CD4-positive, alpha-beta memory T cell (primary cell): ENCODE measurements at regions not wholly inside any gene's neighbourhood (a gene's known extent, or its start where the extent isn't known, plus 50 kb on each side); places are given as distances from the start of the nearest gene placed in this dataset.

Experiments
- CTCF ChIA-PET: fragments of 350-600 bp; sonication (Branson Sonifier 250); formaldehyde crosslinking; loops from one replicate; lab custom pipeline; 2021; ENCODE audit warnings: inconsistent platforms; ENCODE audit not compliant: partially characterized antibody; lab: Charles Lee
- POLR2A ChIA-PET: fragments of 350-600 bp; sonication (Branson Sonifier 250); formaldehyde crosslinking; loops from one replicate; lab custom pipeline; 2021; ENCODE audit not compliant: partially characterized antibody; lab: Charles Lee
- DNase-seq, 5 donors: peaks; one replicate each; pipeline versions ENCODE4 v3.0.0 to v3.0.0-alpha.2; 2020 to 2022; ENCODE audit warnings: mixed read lengths in 1 of 5
- H3K27ac ChIP-seq: one replicate; pipeline ENCODE4 v1.7.0; 2013; ENCODE audit warnings: low read depth, low read length
- H3K27me3 ChIP-seq: 2 replicates; pipeline ENCODE4 v1.7.0; 2013; ENCODE audit warnings: mild to moderate bottlenecking, low read length, moderate library complexity; ENCODE audit not compliant: insufficient read depth
- H3K36me3 ChIP-seq: 2 replicates; pipeline ENCODE4 v1.7.0; 2013; ENCODE audit warnings: mild to moderate bottlenecking, low read length, moderate library complexity; ENCODE audit not compliant: insufficient read depth
- H3K4me1 ChIP-seq: 2 replicates; pipeline ENCODE4 v1.7.0; 2013; ENCODE audit warnings: mild to moderate bottlenecking, low read length, moderate library complexity; ENCODE audit not compliant: insufficient read depth
- H3K4me3 ChIP-seq, 2 donors: one replicate each; pipeline ENCODE4 v1.7.0; 2013; ENCODE audit warnings: low read length in 2 of 2, mild to moderate bottlenecking in 1 of 2
- H3K9me3 ChIP-seq, 2 donors: one replicate each; pipeline ENCODE4 v1.7.0; 2013; ENCODE audit warnings: low read length in 2 of 2, control low read depth in 1 of 2; ENCODE audit not compliant: control insufficient read depth in 1 of 2
- H3K27ac Mint-ChIP-seq, 7 donors: one replicate each; pipeline ENCODE4 v1.8.0; 2020 to 2021; ENCODE audit warnings: mixed read lengths in 7 of 7, mild to moderate bottlenecking in 6 of 7, inconsistent platforms in 3 of 7, moderate library complexity in 3 of 7
- H3K27me3 Mint-ChIP-seq, 2 donors: one replicate each; pipeline ENCODE4 v1.8.0; 2020 to 2021; ENCODE audit warnings: mixed read lengths in 2 of 2
- H3K36me3 Mint-ChIP-seq, 2 donors: one replicate each; pipeline ENCODE4 v1.8.0; 2020 to 2021; ENCODE audit warnings: mixed read lengths in 2 of 2, inconsistent platforms in 1 of 2, mild to moderate bottlenecking in 1 of 2
- H3K4me1 Mint-ChIP-seq, 4 donors: one replicate each; pipeline ENCODE4 v1.8.0; 2020 to 2021; ENCODE audit warnings: mixed read lengths in 4 of 4, mild to moderate bottlenecking in 1 of 4
- H3K4me3 Mint-ChIP-seq, 8 donors: one replicate each; pipeline ENCODE4 v1.8.0; 2020 to 2021; ENCODE audit warnings: mixed read lengths in 8 of 8, mild to moderate bottlenecking in 7 of 8, moderate library complexity in 6 of 8, inconsistent platforms in 3 of 8
- H3K9me3 Mint-ChIP-seq, 8 donors: one replicate each; pipeline ENCODE4 v1.8.0; 2020 to 2021; ENCODE audit warnings: mixed read lengths in 8 of 8, mild to moderate bottlenecking in 5 of 8, inconsistent platforms in 3 of 8, moderate library complexity in 1 of 8
- intact Hi-C: fragments of 100-400 bp; cut with micrococcal nuclease; formaldehyde crosslinking; loops from one replicate; pipeline ENCODE4 v1.15.1; 2023

GRCh38 chr6:147653631-147654030, 145.1 kb downstream of the SAMD5 start:
- CTCF ChIA-PET = no interaction called here
- no peaks in the 10 kb centered on the region for H3K36me3 Mint-ChIP-seq

GRCh38 chr6:147654103-147654845, 145.8 kb downstream of the SAMD5 start:
- no peaks in the 10 kb centered on the region for H3K9me3 ChIP-seq
- no peaks in the 10 kb centered on the region for H3K36me3 ChIP-seq
- H3K4me1 ChIP-seq = no peaks in the 10 kb centered on the region
- no peak for DNase-seq
- no peak overlapping the region for H3K27ac ChIP-seq
- peaks cover 0 to 1% of the 10 kb centered on the region in 2 donors for H3K27me3 Mint-ChIP-seq
- ChIA-PET CTCF (no interaction called here), POLR2A (no interaction called here)
- no peak overlapping the region for H3K4me3 ChIP-seq
- peaks cover 0 to 5% (median 0%) of the 10 kb centered on the region in 8 donors for H3K9me3 Mint-ChIP-seq
- no peaks in the 10 kb centered on the region for H3K27me3 ChIP-seq
- H3K27ac Mint-ChIP-seq = no peak overlapping the region
- H3K4me3 Mint-ChIP-seq = no peak overlapping the region
- intact Hi-C loops = no loop called here
- no peaks in the 10 kb centered on the region for H3K4me1 Mint-ChIP-seq
- no peaks in the 10 kb centered on the region for H3K36me3 Mint-ChIP-seq

More at GRCh38 chr6:147653631-147654030, 145.1 kb downstream of the SAMD5 start:
- Histone ChIP-seq H3K9me3 (no peaks in the 10 kb centered on the region), H3K4me3 (no peak overlapping the region), H3K36me3 (no peaks in the 10 kb centered on the region), H3K27ac (no peak overlapping the region), H3K4me1 (no peaks in the 10 kb centered on the region), H3K27me3 (no peaks in the 10 kb centered on the region)
- H3K4me1 Mint-ChIP-seq = no peaks in the 10 kb centered on the region
- H3K9me3 Mint-ChIP-seq = peaks cover 0 to 5% (median 0%) of the 10 kb centered on the region in 8 donors
- H3K4me3 Mint-ChIP-seq = no peak overlapping the region
- intact Hi-C loops = no loop called here
- peaks cover 0 to 1% of the 10 kb centered on the region in 2 donors for H3K27me3 Mint-ChIP-seq
- POLR2A ChIA-PET = no interaction called here
- no peak overlapping the region for H3K27ac Mint-ChIP-seq
- no peak for DNase-seq

- no peak overlapping the region for H3K27ac Mint-ChIP-seq
- Histone ChIP-seq H3K9me3 (no peaks in the 10 kb centered on the region), H3K4me1 (no peaks in the 10 kb centered on the region), H3K36me3 (no peaks in the 10 kb centered on the region), H3K4me3 (no peak overlapping the region), H3K27ac (no peak overlapping the region), H3K27me3 (no peaks in the 10 kb centered on the region)
- no peak overlapping the region for H3K4me3 Mint-ChIP-seq
- intact Hi-C loops = no loop called here
- H3K36me3 Mint-ChIP-seq = no peaks in the 10 kb centered on the region
- ChIA-PET CTCF (no interaction called here), POLR2A (no interaction called here)
- no peaks in the 10 kb centered on the region for H3K27me3 Mint-ChIP-seq
- DNase-seq = no peak
- no peaks in the 10 kb centered on the region for H3K4me1 Mint-ChIP-seq
- H3K9me3 Mint-ChIP-seq = peaks cover 0 to 3% (median 0%) of the 10 kb centered on the region in 8 donors
Measured at GRCh38 chr6:147660334-147661311, 152.1 kb downstream of the SAMD5 start.

GRCh38 chr6:147662646-147663045, 154.2 kb downstream of the SAMD5 start:
- Mint-ChIP-seq H3K36me3 (no peaks in the 10 kb centered on the region), H3K4me1 (no peaks in the 10 kb centered on the region), H3K27me3 (peaks cover 0 to 2% of the 10 kb centered on the region in 2 donors), H3K9me3 (no peaks in the 10 kb centered on the region), H3K4me3 (no peak overlapping the region), H3K27ac (no peak overlapping the region)
- intact Hi-C loops = no loop called here
- no peaks in the 10 kb centered on the region for H3K4me1 ChIP-seq
- no peaks in the 10 kb centered on the region for H3K27me3 ChIP-seq
- DNase-seq = no peak
- POLR2A ChIA-PET = no interaction called here
- H3K36me3 ChIP-seq = no peaks in the 10 kb centered on the region
- H3K9me3 ChIP-seq = no peaks in the 10 kb centered on the region
- CTCF ChIA-PET = no interaction called here
- no peak overlapping the region for H3K27ac ChIP-seq
- no peak overlapping the region for H3K4me3 ChIP-seq

- H3K27me3 Mint-ChIP-seq = peaks cover 0 to 2% of the 10 kb centered on the region in 2 donors
- intact Hi-C loops = no loop called here
- no peak for DNase-seq
- no peaks in the 10 kb centered on the region for H3K36me3 Mint-ChIP-seq
- no peaks in the 10 kb centered on the region for H3K9me3 ChIP-seq
- H3K36me3 ChIP-seq = no peaks in the 10 kb centered on the region
- no peak overlapping the region for H3K4me3 ChIP-seq
- ChIA-PET POLR2A (no interaction called here), CTCF (no interaction called here)
- no peaks in the 10 kb centered on the region for H3K27me3 ChIP-seq
- no peak overlapping the region for H3K27ac Mint-ChIP-seq
- no peaks in the 10 kb centered on the region for H3K4me1 ChIP-seq
- H3K27ac ChIP-seq = no peak overlapping the region
- no peaks in the 10 kb centered on the region for H3K4me1 Mint-ChIP-seq
- H3K9me3 Mint-ChIP-seq = no peaks in the 10 kb centered on the region
- H3K4me3 Mint-ChIP-seq = no peak overlapping the region
Measured at GRCh38 chr6:147664092-147664491, 155.6 kb downstream of the SAMD5 start.

GRCh38 chr6:147666255-147666654, 157.8 kb downstream of the SAMD5 start:
- H3K4me1 Mint-ChIP-seq = no peaks in the 10 kb centered on the region
- intact Hi-C loops = no loop called here

GRCh38 chr6:147667082-147667481, 158.6 kb downstream of the SAMD5 start:
- Mint-ChIP-seq H3K27ac (no peak overlapping the region), H3K4me1 (no peaks in the 10 kb centered on the region), H3K27me3 (peaks cover 0 to 2% of the 10 kb centered on the region in 2 donors), H3K36me3 (no peaks in the 10 kb centered on the region), H3K9me3 (peaks cover 0 to 5% (median 2%) of the 10 kb centered on the region in 8 donors), H3K4me3 (no peak overlapping the region)
- POLR2A ChIA-PET = no interaction called here
- Histone ChIP-seq H3K36me3 (no peaks in the 10 kb centered on the region), H3K4me1 (no peaks in the 10 kb centered on the region), H3K27ac (no peak overlapping the region), H3K9me3 (no peaks in the 10 kb centered on the region), H3K4me3 (no peak overlapping the region), H3K27me3 (no peaks in the 10 kb centered on the region)
- intact Hi-C loops = no loop called here
- no peak for DNase-seq
- CTCF ChIA-PET = no interaction called here

More at GRCh38 chr6:147666255-147666654, 157.8 kb downstream of the SAMD5 start:
- H3K27ac Mint-ChIP-seq = no peak overlapping the region
- no peaks in the 10 kb centered on the region for H3K36me3 ChIP-seq
- no peaks in the 10 kb centered on the region for H3K4me1 ChIP-seq
- ChIA-PET POLR2A (no interaction called here), CTCF (no interaction called here)
- no peaks in the 10 kb centered on the region for H3K36me3 Mint-ChIP-seq
- no peak overlapping the region for H3K27ac ChIP-seq
- H3K27me3 Mint-ChIP-seq = peaks cover 0 to 2% of the 10 kb centered on the region in 2 donors
- H3K9me3 ChIP-seq = no peaks in the 10 kb centered on the region
- DNase-seq = no peak
- H3K4me3 Mint-ChIP-seq = no peak overlapping the region
- no peaks in the 10 kb centered on the region for H3K27me3 ChIP-seq
- peaks cover 0 to 5% (median 2%) of the 10 kb centered on the region in 8 donors for H3K9me3 Mint-ChIP-seq
- no peak overlapping the region for H3K4me3 ChIP-seq
